ENCODE measurements at regions not wholly inside any gene's neighbourhood (a gene's known extent, or its start where the extent isn't known, plus 50 kb on each side); places are given as distances from the start of the nearest gene placed in this dataset.

DNA sequence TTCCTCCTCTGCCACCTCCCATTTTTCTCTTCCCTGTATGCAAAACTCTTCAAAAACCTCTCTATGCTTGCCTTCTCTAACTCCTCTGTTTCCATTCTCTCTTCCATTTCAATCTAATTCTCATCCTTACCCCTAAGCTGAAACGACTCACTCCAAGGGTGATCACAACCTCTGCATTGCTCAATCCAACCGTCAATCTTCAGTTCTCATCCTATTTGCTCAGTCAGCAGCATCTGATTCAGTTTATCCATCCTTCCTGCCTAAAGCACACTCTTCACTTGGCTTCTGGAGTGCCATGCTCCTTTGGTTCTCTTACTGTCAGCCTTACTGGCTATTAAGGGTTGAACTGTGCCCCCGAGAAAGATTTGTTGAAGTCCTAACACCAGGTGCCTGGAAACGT is 163.5 kb upstream of the NEBL start:
- Histone ChIP-seq H3K4me1 (replicated peaks; ENCODE audit: insufficient read depth) (no peaks in the 10 kb centered on the region), H3K27me3 (ENCODE audit: insufficient read depth, low read depth) (no peaks in the 10 kb centered on the region), H3K4me3 (no peak overlapping the region), H4K20me1 (ENCODE audit: insufficient read depth) (no peaks in the 10 kb centered on the region), H3F3A (ENCODE audit: insufficient read depth, low read depth) (no peaks in the 10 kb centered on the region), H3K9me3 (ENCODE audit: insufficient read depth, low read depth) (no peaks in the 10 kb centered on the region), H2AFZ (no peak overlapping the region), H3K27ac (no peak overlapping the region), H3K4me2 (no peak overlapping the region), H3K9me2 (ENCODE audit: insufficient read depth) (no peaks in the 10 kb centered on the region), H3K79me2 (ENCODE audit: low read depth) (no peaks in the 10 kb centered on the region), H3K36me3 (ENCODE audit: low read depth) (no peaks in the 10 kb centered on the region)
- CTCF ChIA-PET = no interaction called here
- TF ChIP-seq, protein P1, sequence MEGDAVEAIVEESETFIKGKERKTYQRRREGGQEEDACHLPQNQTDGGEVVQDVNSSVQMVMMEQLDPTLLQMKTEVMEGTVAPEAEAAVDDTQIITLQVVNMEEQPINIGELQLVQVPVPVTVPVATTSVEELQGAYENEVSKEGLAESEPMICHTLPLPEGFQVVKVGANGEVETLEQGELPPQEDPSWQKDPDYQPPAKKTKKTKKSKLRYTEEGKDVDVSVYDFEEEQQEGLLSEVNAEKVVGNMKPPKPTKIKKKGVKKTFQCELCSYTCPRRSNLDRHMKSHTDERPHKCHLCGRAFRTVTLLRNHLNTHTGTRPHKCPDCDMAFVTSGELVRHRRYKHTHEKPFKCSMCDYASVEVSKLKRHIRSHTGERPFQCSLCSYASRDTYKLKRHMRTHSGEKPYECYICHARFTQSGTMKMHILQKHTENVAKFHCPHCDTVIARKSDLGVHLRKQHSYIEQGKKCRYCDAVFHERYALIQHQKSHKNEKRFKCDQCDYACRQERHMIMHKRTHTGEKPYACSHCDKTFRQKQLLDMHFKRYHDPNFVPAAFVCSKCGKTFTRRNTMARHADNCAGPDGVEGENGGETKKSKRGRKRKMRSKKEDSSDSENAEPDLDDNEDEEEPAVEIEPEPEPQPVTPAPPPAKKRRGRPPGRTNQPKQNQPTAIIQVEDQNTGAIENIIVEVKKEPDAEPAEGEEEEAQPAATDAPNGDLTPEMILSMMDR (conservative IDR thresholded peaks at IDR 0.05) = no peak
- TF ChIP-seq EZH2 (IDR thresholded peaks at IDR 0.05; ENCODE audit: low read depth) = no peak
- POLR2A ChIA-PET (ENCODE audit: unreplicated experiment) = no interaction called here
- intact Hi-C loops (cut with micrococcal nuclease; ENCODE audit: unreplicated experiment) = no loop called here
- no TSS peak for BruUV-seq (replicated peaks)
- no peak for DNase-seq

DNA sequence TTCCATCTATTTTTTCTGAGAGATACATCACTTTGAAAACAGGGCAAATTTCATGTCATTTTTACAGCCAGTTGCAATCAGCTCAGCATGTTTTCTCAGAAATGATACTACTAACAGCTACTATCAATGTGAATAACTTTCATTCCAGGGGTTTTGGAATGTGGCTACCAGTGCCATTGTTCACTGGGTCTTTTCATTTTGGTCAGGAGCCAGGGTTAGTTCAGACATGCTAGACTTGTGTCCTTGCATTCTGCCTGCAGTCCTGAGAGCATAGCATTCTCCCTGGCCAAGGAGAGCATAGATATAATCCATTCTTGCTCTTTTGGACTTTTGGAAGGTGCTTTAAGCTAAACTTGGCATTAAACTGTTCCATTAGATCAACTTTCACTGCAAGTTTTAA is 160.9 kb upstream of the NEBL start:
- Histone ChIP-seq H3K9me3 (ENCODE audit: insufficient read depth, low read depth) (no peaks in the 10 kb centered on the region), H3K4me3 (no peak overlapping the region), H3K4me2 (no peak overlapping the region), H4K20me1 (ENCODE audit: insufficient read depth) (no peaks in the 10 kb centered on the region), H3K4me1 (replicated peaks; ENCODE audit: insufficient read depth) (no peaks in the 10 kb centered on the region), H3K9me2 (ENCODE audit: insufficient read depth) (no peaks in the 10 kb centered on the region), H3K36me3 (ENCODE audit: low read depth) (no peaks in the 10 kb centered on the region), H2AFZ (no peak overlapping the region), H3K79me2 (ENCODE audit: low read depth) (no peaks in the 10 kb centered on the region), H3F3A (ENCODE audit: insufficient read depth, low read depth) (no peaks in the 10 kb centered on the region), H3K27me3 (ENCODE audit: insufficient read depth, low read depth) (no peaks in the 10 kb centered on the region), H3K27ac (no peak overlapping the region)
- CTCF ChIA-PET = no interaction called here
- POLR2A ChIA-PET (ENCODE audit: unreplicated experiment) = no interaction called here
- DNase-seq = no peak
- TF ChIP-seq, protein P1 (conservative IDR thresholded peaks at IDR 0.05) = no peak
- no peak for TF ChIP-seq EZH2 (IDR thresholded peaks at IDR 0.05; ENCODE audit: low read depth)
- no TSS peak for BruUV-seq (replicated peaks)
- intact Hi-C loops (cut with micrococcal nuclease; ENCODE audit: unreplicated experiment) = no loop called here

DNA sequence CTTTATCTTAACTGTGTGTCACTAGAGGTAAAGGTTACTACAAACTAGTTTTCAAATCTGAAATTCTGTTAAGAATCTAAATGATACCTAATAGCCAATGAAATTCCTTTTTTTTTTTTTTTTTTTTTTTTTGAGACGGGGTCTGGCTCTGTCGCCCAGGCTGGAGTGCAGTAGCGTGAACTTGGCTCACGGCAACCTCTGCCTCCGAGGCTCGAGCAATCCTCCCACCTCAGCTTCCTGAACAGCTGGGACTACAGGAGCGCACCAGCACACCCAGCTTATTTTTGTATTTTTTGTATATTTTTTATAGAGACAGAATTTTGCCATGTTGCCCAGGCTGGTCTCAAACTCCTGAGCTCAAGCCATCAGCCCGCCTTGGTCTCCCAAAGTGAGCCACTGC is 160.3 kb upstream of the NEBL start:
- Histone ChIP-seq H3K4me3 (no peak overlapping the region), H3K9me3 (ENCODE audit: insufficient read depth, low read depth) (no peaks in the 10 kb centered on the region), H3K36me3 (ENCODE audit: low read depth) (no peaks in the 10 kb centered on the region), H3K4me2 (no peak overlapping the region), H3F3A (ENCODE audit: insufficient read depth, low read depth) (no peaks in the 10 kb centered on the region), H3K4me1 (replicated peaks; ENCODE audit: insufficient read depth) (no peaks in the 10 kb centered on the region), H3K9me2 (ENCODE audit: insufficient read depth) (no peaks in the 10 kb centered on the region), H3K79me2 (ENCODE audit: low read depth) (no peaks in the 10 kb centered on the region), H3K27ac (no peak overlapping the region), H3K27me3 (ENCODE audit: insufficient read depth, low read depth) (no peaks in the 10 kb centered on the region), H2AFZ (no peak overlapping the region), H4K20me1 (ENCODE audit: insufficient read depth) (no peaks in the 10 kb centered on the region)
- ChIA-PET POLR2A (ENCODE audit: unreplicated experiment) (no interaction called here), CTCF (no interaction called here)
- BruUV-seq (replicated peaks) = no TSS peak
- TF ChIP-seq, protein P1 (conservative IDR thresholded peaks at IDR 0.05) = no peak
- TF ChIP-seq EZH2 (IDR thresholded peaks at IDR 0.05; ENCODE audit: low read depth) = no peak
- DNase-seq = no peak
- intact Hi-C loops (cut with micrococcal nuclease; ENCODE audit: unreplicated experiment) = no loop called here
